HCT116 (cell line): ENCODE measurements at regions not wholly inside any gene's neighbourhood (a gene's known extent, or its start where the extent isn't known, plus 50 kb on each side); places are given as distances from the start of the nearest gene placed in this dataset.

Experiments used
- ZNF274 ChIP-seq: fragments of 200-500 bp; sonication (Bioruptor generic); IDR thresholded peaks from 2 replicates; pipeline ENCODE4 v1.6.1; 2014; ENCODE audit warnings: mild to moderate bottlenecking, low read depth, low read length, inconsistent platforms
- TF ChIP-seq, protein P1 (sequence below), 3 experiments: fragments of 200-600 bp in 1 of 3; sonication (generic) in 1 of 3; IDR thresholded peaks in 2 of 3; conservative IDR thresholded peaks in 1 of 3; 2 replicates each; pipeline ENCODE4 v1.5.1; 2012 to 2017; ENCODE audit warnings: low read depth in 2 of 3, low read length in 2 of 3, antibody characterized with exemption in 1 of 3, borderline replicate concordance in 1 of 3, control low read depth in 1 of 3, mild to moderate bottlenecking in 1 of 3, mixed read lengths in 1 of 3, mixed run types in 1 of 3, moderate library complexity in 1 of 3; ENCODE audit not compliant: insufficient read depth in 1 of 3

DNA sequence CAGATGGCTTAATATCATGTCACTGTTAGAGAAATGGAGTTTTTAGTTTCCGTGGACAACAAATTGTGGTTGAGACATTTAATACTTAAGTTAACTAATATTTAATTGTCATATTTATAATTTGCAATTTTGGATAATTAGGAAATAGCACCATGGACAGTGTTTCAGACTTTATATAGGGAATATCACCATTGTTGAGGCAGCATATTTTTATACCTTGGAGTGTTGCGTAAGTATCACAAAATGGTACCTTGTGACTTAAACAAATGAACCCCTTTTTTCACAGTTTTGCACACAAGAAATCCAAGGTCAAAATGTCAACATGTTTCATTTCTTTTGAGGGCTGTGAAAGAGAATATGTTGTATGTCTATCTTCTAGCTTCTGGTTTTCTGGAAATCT lies 539.9 kb downstream of the TECRL start:
- TF ChIP-seq, protein P1, sequence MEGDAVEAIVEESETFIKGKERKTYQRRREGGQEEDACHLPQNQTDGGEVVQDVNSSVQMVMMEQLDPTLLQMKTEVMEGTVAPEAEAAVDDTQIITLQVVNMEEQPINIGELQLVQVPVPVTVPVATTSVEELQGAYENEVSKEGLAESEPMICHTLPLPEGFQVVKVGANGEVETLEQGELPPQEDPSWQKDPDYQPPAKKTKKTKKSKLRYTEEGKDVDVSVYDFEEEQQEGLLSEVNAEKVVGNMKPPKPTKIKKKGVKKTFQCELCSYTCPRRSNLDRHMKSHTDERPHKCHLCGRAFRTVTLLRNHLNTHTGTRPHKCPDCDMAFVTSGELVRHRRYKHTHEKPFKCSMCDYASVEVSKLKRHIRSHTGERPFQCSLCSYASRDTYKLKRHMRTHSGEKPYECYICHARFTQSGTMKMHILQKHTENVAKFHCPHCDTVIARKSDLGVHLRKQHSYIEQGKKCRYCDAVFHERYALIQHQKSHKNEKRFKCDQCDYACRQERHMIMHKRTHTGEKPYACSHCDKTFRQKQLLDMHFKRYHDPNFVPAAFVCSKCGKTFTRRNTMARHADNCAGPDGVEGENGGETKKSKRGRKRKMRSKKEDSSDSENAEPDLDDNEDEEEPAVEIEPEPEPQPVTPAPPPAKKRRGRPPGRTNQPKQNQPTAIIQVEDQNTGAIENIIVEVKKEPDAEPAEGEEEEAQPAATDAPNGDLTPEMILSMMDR (IDR thresholded peaks at IDR 0.05 in 2 of 3, conservative IDR thresholded peaks at IDR 0.05 in 1 of 3; ENCODE audit: borderline replicate concordance in 1 of 3, insufficient read depth in 1 of 3, low read depth in 2 of 3, low read length in 2 of 3): no peak
- TF ChIP-seq ZNF274: no peak
